ENCODE measurements at regions not wholly inside any gene's neighbourhood (a gene's known extent, or its start where the extent isn't known, plus 50 kb on each side); places are given as distances from the start of the nearest gene placed in this dataset.
A peak's percentile ranks its signal among the peaks of the same experiment; 100 is the strongest.

DNA sequence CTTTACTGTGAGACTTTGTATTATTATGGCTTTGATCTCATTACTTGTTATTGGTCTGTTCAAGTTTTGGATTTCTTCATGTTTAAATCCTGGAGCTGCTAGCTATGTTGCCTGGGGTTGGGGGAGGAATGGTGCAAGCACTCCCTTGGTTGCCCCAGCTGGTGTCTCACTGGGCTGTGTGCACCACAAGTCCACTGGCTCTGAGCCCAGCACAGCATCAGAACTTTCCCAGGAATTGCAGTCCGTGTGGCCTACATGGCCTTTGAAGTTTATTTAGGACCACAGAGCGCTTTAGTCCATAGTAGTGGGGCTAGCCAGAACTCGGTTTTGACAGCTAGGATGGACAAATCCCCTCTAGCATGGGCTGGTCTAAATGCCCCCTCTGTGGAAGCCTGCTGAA lies 278.8 kb upstream of the RPS6KA3 start (continued):
- TF ChIP-seq, protein P1, sequence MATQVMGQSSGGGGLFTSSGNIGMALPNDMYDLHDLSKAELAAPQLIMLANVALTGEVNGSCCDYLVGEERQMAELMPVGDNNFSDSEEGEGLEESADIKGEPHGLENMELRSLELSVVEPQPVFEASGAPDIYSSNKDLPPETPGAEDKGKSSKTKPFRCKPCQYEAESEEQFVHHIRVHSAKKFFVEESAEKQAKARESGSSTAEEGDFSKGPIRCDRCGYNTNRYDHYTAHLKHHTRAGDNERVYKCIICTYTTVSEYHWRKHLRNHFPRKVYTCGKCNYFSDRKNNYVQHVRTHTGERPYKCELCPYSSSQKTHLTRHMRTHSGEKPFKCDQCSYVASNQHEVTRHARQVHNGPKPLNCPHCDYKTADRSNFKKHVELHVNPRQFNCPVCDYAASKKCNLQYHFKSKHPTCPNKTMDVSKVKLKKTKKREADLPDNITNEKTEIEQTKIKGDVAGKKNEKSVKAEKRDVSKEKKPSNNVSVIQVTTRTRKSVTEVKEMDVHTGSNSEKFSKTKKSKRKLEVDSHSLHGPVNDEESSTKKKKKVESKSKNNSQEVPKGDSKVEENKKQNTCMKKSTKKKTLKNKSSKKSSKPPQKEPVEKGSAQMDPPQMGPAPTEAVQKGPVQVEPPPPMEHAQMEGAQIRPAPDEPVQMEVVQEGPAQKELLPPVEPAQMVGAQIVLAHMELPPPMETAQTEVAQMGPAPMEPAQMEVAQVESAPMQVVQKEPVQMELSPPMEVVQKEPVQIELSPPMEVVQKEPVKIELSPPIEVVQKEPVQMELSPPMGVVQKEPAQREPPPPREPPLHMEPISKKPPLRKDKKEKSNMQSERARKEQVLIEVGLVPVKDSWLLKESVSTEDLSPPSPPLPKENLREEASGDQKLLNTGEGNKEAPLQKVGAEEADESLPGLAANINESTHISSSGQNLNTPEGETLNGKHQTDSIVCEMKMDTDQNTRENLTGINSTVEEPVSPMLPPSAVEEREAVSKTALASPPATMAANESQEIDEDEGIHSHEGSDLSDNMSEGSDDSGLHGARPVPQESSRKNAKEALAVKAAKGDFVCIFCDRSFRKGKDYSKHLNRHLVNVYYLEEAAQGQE (IDR thresholded peaks at IDR 0.05; ENCODE audit: borderline replicate concordance): no peak
- TF ChIP-seq, protein P1 (CRISPR knock-in tag; IDR thresholded peaks at IDR 0.05; ENCODE audit: low read depth): no peak
- TF ChIP-seq NCOA4 (IDR thresholded peaks at IDR 0.05; ENCODE audit: partially characterized antibody) (no peak), CSDE1 (IDR thresholded peaks at IDR 0.05) (no peak)

DNA sequence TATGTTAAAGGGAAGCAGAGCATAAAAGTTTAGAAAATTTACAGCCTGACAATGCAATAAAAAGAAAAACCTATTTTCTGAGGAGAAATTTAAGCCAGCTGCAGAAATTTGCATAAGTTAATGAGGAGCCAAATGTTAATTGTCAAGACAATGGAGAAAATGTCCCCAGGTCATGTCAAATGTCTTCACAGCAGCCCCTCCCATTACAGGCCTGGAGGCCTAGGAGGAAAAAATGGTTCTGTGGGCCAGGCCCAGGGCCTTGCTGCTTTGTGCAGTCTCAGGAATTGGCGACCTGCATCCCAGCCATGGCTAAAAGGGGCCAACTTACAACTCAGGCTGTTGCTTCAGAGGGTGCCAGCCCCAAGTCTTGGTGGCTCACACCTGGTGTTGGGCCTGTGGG lies 275.4 kb upstream of the RPS6KA3 start:
- ChIA-PET CTCF (ENCODE audit: low intra/inter-chr PET ratio) (no interaction called here), POLR2A (no interaction called here)
- no peak overlapping the region for H3K4me3 ChIP-seq
- intact Hi-C loops (cut with micrococcal nuclease) (no loop called here), in situ Hi-C loops (cut with MboI) (no loop called here)
- no peaks in the 10 kb centered on the region for H3K9me3 ChIP-seq (replicated peaks; ENCODE audit: control insufficient read depth, insufficient read depth, low read depth, low read length)
- H3K27me3 ChIP-seq (ENCODE audit: control insufficient read depth in 2 of 2, insufficient read depth in 2 of 2, low read length in 2 of 2): no peaks in the 10 kb centered on the region
- no peak for DNase-seq (ENCODE audit: extremely low read depth in 1 of 4, low spot score in 3 of 4)
- H3K4me2 ChIP-seq (ENCODE audit: insufficient read depth, low read length): no peak overlapping the region
- BruUV-seq (replicated peaks): no TSS peak
- no peaks in the 10 kb centered on the region for H3K79me2 ChIP-seq (ENCODE audit: control insufficient read depth, insufficient read depth, low read length)
- H3K27ac ChIP-seq (ENCODE audit: extremely low read depth, low read depth, low read length): no peak overlapping the region
- H4K20me1 ChIP-seq (replicated peaks; ENCODE audit: control insufficient read depth, insufficient read depth, low read length): no peaks in the 10 kb centered on the region
- WGBS (ENCODE audit: insufficient coverage, low coverage, missing lambda C conversion rate): 0% methylated on average over 1 of the region's 1 CpG
- TF ChIP-seq ZFP36 (IDR thresholded peaks at IDR 0.05; ENCODE audit: low read depth, low read length, partially characterized antibody) (peak; percentile 61), SMC3 (conservative IDR thresholded peaks at IDR 0.05; ENCODE audit: insufficient read depth, low read depth, low read length) (no peak)
- ATAC-seq: no peak
- no peak overlapping the region for H3K9ac ChIP-seq (ENCODE audit: insufficient read depth in 1 of 2, low read depth in 2 of 2, low read length in 2 of 2)
- FAIRE-seq: no peak
- H2AFZ ChIP-seq (ENCODE audit: low read depth, low read length): no peak overlapping the region
- no peaks in the 10 kb centered on the region for H3K4me1 ChIP-seq (replicated peaks in 1 of 2; ENCODE audit: control insufficient read depth in 2 of 2, insufficient read depth in 2 of 2, low read length in 2 of 2)
- no peaks in the 10 kb centered on the region for H3K9me1 ChIP-seq (ENCODE audit: control insufficient read depth, insufficient read depth, low read length)
- no peaks in the 10 kb centered on the region for H3K36me3 ChIP-seq (ENCODE audit: control insufficient read depth, insufficient read depth, low read length)

All from K562 (cell line).